SK-N-DZ (cell line): ENCODE measurements at regions not wholly inside any gene's neighbourhood (a gene's known extent, or its start where the extent isn't known, plus 50 kb on each side); places are given as distances from the start of the nearest gene placed in this dataset.
"Not testable (repeated sequence)": the region's sequence is repeated elsewhere in the genome, so short reads cannot be mapped to it uniquely, and the experiment has no call there.

Source experiments
- DNase-seq: peaks from one replicate; pipeline ENCODE4 v3.0.0-alpha.2; 2015; ENCODE audit warnings: low spot score

DNA sequence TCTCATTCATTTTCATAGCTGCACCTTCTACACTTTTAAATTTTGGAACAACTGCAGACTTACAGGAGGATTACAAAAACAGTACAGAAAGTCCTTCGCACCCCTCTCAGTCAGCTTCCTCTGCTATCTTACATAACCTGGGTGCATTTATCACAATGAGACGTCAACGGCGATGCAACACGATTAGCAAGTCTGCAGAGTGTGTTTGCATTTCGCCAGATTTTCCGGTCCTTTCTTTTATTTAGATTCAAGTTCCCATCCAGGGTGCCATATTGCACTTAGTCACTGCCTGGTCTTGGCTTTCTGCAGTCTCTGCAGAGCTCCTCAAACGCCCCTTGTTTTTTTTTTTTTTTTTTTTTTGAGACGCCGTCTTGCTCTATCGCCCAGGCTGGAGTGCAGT lies 85.9 kb downstream of the ASMT start:
- no peak for DNase-seq

- not testable (repeated sequence) for DNase-seq
Observed at GRCh38 chrX:1701396-1701901, 86.6 kb downstream of the ASMT start.

DNA sequence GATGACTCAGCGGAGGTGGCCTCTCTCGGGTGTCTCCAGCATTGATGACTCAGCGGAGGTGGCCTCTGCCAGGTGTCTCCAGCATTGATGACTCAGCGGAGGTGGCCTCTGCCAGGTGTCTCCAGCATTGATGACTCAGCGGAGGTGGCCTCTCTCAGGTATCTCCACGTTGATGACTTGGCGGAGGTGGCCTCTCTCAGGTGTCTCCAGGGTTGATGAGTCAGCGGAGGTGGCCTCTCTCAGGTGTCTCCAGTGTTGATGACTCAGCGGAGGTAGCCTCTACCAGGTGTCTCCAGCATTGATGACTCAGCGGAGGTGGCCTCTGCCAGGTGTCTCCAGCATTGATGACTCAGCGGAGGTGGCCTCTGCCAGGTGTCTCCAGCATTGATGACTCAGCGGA lies 87.3 kb downstream of the ASMT start:
- DNase-seq: not testable (repeated sequence)

GRCh38 chrX:1702557-1702956 lies 87.7 kb downstream of the ASMT start:
- DNase-seq: not testable (repeated sequence)

DNA sequence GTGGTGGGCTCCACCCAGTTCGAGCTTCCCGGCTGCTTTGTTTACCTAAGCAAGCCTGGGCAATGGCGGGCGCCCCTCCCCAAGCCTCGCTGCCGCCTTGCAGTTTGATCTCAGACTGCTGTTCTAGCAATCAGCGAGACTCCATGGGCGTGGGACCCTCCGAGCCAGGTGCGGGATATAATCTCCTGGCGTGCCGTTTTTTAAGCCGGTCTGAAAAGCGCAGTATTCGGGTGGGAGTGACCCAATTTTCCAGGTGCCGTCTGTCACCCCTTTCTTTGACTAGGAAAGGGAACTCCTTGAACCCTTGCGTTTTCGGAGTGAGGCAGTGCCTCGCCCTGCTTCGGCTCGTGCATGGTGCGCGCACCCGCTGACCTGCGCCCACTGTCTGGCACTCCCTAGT lies 94.4 kb downstream of the ASMT start:
- DNase-seq: not testable (repeated sequence)

DNA sequence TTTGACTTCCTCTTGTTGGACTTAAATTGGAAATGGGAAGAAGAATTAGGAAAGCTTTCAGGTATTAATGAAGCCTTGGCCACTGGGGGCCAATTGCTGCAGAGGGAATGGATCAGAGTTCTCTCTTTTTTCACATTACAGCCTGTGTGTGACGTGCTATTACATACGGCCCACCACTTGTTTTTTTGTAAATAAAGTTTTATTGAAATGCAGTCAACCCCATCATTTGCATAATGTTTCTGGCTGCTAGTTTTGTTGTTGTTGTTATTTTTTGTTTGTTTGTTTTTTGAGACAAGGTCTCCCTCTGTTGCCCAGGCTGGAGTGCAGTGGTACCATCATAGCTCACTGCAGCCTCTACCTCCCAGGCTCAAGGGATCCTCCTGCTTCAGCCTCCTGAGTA lies 98.4 kb downstream of the ASMT start:
- DNase-seq: no peak

DNA sequence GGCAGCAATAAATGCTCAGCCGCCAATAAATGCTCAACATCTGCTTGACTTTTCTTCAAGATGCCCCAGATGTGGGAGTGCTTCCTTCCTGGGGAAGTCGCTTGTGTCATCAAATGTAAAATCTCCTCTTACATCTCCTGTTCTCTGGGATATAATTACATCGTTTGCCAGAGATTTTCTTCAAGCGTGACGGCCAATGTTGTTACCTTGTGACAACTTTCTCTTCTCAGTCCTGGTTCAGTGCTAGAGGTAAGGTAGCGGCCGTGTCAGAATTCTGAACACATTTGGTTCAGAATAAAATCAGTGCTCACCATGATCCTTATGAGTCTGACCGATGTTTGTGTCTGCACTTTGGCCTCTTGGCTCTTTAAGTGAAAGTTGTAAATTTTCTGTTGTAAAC lies 102.5 kb downstream of the ASMT start:
- no peak for DNase-seq

GRCh38 chrX:1719270-1719669 lies 104.4 kb downstream of the ASMT start:
- DNase-seq: no peak

DNA sequence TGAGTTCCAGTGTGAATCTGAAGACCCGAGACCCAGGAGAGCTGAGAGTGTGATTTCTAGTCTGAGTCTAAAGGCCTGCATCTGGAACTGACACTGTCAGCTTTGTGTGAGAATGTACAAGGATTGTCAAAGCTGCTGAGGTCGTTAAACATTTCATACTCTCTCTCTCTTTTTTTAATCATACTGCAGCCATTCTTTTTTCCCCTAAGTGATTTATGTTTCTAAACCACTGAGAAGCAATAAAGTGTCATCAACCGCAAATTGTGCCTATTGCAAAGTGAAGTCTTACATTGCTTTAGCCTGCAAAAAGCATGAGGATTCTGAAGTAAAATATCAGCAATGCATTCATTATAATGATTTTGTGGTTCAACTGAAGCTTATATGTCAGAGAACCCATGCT lies 106.0 kb downstream of the ASMT start:
- DNase-seq: no peak

DNA sequence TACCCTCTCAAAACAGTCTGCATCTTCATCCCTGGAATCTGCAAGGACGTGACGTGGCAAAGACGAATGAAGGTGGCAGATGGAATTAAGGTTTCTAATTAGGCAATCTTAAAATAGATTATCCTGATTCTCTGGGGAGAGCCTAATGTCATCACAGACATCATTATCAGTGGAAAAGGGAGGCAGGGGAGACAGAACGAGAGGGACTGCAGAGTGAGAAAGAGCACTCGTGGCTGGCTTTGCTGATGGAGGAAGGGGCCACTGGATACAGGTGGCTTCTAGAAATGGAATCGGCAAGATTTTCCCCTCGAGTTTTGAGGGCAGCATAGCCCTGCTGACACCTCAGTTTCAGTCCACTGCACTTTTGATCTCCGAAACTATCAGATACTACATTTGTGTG lies 110.6 kb downstream of the ASMT start:
- no peak for DNase-seq

GRCh38 chrX:1727531-1728027 lies 112.7 kb downstream of the ASMT start:
- DNase-seq: no peak

DNA sequence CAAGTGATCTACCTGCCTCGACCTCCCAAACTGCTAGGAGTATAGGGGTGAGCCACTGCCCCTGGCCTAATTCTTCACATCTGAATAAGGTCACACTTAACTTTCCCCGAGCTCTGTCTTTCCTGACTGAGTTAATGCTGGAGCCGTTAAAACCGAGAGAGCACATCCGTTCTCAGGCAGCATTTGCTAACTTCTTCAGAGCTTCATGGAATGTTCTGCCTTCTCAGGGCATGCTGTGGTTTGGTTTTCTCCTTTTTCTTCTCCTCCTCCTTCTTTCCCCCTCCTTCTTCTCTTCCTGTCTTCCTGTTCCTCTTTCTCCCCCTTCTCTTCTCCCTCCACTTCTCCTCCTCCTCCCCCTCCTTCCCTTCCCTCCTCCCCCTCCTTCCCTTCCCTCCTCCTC lies 119.9 kb downstream of the ASMT start:
- DNase-seq: no peak

DNA sequence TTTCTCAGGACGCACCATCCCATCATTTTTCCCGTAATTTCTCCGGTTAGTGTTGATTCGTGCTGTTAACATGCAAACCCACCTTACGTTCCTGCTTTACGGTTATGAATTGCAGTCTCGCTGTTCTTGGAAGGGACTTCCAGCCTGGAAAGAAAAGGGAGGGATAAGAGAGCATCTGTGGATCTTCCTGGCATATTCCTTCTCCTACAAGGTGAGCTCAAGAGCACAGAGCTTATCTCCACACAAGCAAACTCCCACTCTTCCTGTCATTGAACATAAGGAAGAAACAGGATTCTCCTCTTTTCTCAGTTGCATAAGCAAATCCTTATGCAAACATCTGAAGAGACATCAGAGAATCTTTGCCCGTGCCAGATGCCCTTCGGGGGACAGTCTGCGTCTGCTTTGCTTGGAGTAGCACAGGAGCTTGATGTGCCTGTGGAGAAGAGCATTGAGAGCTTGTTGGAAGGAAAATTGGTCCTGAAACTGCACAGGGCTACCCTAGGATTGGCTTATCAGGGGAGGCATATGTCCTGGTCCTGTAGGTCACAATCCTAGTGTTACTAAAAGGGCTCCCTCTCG lies 127.0 kb downstream of the ASMT start:
- no peak for DNase-seq

DNA sequence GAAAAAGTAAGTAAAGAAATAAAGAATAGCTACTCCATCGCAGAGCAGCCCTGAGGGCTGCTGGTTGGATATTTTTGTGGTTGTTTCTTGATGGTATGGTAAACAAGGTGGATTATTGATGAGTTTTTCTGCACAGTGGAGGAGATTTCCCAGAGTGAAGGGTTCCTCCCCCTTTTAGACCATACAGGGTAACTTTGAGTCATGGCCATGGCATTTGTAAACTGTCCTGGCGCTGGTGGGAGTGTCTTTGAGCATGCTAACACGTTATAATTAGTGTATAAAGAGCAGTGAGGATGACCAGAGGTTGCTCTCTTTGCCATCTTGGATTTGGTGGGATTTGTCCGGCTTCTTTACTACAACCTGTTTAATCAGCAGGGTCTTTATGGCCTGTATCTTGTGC lies 128.2 kb downstream of the ASMT start:
- DNase-seq: no peak

DNA sequence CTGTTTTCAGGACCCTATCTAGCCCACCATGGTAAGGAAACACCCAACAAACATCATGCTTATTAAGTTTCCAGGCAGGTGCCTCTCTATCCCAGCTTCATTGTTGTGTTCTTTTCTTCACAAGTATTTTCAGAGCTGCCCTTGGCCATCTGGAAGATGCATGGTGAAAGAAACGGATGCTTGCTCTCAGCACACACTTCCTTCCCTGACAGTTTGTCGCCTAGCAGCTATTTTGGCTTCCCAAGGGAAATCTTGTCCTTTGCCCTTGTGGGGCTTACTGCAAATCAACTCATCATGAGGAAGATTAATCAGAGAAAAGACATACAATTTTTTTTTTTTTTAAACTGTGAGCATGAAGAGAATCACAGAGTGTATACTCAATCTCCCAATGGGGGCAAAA lies 128.8 kb downstream of the ASMT start:
- no peak for DNase-seq

GRCh38 chrX:1748408-1748807 lies 133.5 kb downstream of the ASMT start:
- no peak for DNase-seq

GRCh38 chrX:1749499-1749898 lies 134.6 kb downstream of the ASMT start:
- no peak for DNase-seq

DNA sequence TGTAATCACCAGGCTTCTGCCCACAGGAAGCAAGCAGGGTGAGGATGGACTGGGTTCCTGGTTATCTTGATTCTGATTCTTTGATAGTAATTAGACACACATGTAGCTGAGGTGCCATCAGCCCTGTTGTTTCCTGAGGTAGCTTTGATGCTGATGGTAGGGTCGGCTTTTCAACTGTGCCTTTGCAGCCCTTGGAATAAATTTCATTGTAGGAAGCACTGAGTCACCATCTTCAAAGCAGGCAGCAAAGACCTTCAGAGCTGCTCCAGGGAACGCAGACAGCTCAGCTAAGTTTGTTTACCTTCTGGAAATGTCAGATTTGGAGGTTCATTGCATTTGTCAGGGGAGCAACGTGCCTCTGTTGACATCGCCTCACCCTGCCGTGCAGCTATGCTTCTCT lies 135.4 kb downstream of the ASMT start:
- no peak for DNase-seq

DNA sequence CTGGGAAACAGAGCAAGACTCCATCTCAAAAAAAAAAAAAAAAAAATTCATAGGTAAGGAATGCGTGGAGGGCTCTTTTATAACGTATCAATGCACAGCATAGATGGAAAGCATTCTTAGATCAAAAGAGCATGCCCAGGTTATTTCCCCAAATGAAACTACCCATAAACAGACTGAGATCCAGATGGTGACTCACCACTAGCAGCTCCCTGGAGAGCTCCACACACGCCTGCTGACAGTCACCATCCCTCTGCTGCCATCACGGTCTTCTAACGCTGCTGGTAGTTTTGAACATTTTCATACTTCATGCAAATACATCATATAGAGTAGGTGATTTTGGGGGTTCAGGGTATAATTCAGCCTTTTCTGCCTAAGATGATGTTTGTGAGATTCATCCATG lies 136.9 kb downstream of the ASMT start:
- DNase-seq: no peak

- DNase-seq: not testable (repeated sequence)
Observed at GRCh38 chrX:1752799-1753198, 137.9 kb downstream of the ASMT start.

DNA sequence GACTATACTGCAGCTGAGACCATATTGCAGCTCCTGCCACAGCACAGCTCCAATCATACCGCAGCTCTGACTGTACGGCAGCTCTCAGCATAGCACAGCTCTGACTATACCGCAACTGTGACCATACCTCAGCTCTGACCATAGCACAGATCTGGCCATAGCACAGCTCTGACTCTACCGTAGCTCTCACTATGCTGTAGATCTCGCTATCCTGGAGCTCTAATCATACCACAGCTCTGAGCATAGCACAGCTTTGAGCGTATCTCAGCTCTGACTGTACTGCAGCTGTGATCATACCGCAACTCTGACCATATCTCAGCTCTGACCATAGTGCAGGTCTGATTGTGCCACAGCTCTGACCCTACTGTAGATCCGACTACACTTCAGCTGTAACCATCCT lies 139.2 kb downstream of the ASMT start:
- no peak for DNase-seq

DNA sequence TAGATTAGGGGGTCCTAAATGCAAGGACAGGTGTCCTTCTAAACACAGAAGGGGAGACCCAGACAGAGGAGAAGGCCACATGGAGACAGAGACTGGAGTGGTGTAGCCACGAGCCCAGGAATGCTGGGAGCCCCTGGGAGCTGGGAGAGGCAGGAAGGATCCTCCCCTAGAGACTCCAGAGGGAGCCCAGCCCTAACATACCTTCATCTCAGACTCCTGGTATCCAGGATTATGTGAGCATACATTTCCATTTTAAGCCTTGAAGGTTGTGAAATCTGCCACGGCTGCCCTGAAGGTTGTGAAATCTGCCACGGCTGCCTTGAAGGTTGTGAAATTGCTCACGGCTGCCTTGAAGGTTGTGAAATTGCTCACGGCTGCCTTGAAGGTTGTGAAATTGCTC lies 148.4 kb downstream of the ASMT start:
- no peak for DNase-seq

- not testable (repeated sequence) for DNase-seq
Observed at GRCh38 chrX:1764883-1765364, 150.1 kb downstream of the ASMT start.

- no peak for DNase-seq
Observed at GRCh38 chrX:1767026-1767425, 152.2 kb downstream of the ASMT start.
